Adrenal gland (tissue), 5 donors: ENCODE measurements at regions not wholly inside any gene's neighbourhood (a gene's known extent, or its start where the extent isn't known, plus 50 kb on each side); places are given as distances from the start of the nearest gene placed in this dataset.

Experiments used
- CTCF ChIP-seq, 6 experiments: fragments of 450-650 bp in 4 of 6; fragments of 200-600 bp in 2 of 6; sonication (generic) in 1 of 6; IDR thresholded peaks; 1 replicate in 5 of 6; 2 replicates in 1 of 6; pipeline versions ENCODE4 v1.5.1 to v1.8.0; 2016 to 2021; ENCODE audit warnings: antibody characterized with exemption in 6 of 6, mild to moderate bottlenecking in 2 of 6, moderate library complexity in 1 of 6
- POLR2A ChIP-seq, 2 donors: fragments of 450-650 bp; IDR thresholded peaks; one replicate each; pipeline ENCODE4 v1.6.1; 2017; ENCODE audit warnings: antibody characterized with exemption in 2 of 2, mild to moderate bottlenecking in 2 of 2, moderate library complexity in 1 of 2
- donor health status: DM: no; HTN: no; CAD: no.

GRCh38 chr2:150043172-150043500, 444.3 kb downstream of the RND3 start:
- TF ChIP-seq CTCF (IDR thresholded peaks at IDR 0.05) (no peak), POLR2A (IDR thresholded peaks at IDR 0.05) (no peak)
